HG02852 (cell line): ENCODE measurements at regions not wholly inside any gene's neighbourhood (a gene's known extent, or its start where the extent isn't known, plus 50 kb on each side); places are given as distances from the start of the nearest gene placed in this dataset.

Experiments
- ATAC-seq: cut with Tn5 transposase; IDR thresholded peaks from one replicate; pipeline ENCODE4 v1.9.1; 2021; ENCODE audit warnings: mild to moderate bottlenecking, moderate library complexity; ENCODE audit not compliant: unreplicated experiment

- peak; percentile 55 for ATAC-seq
These were observed 242.7 kb upstream of the HTR2A start for GRCh38 chr13:47139519-47139918.

GRCh38 chr13:47136504-47136941 is 239.7 kb upstream of the HTR2A start:
- no peak for ATAC-seq

GRCh38 chr13:47135800-47136503 is 239.1 kb upstream of the HTR2A start:
- no peak for ATAC-seq

GRCh38 chr13:47134939-47135489 is 238.2 kb upstream of the HTR2A start:
- no peak for ATAC-seq

- no peak for ATAC-seq
These were observed 236.2 kb upstream of the HTR2A start for GRCh38 chr13:47133011-47133445.

GRCh38 chr13:47129461-47129860 is 232.6 kb upstream of the HTR2A start:
- no peak for ATAC-seq

- no peak for ATAC-seq
These were observed 229.6 kb upstream of the HTR2A start for GRCh38 chr13:47126432-47126831.

GRCh38 chr13:47121092-47121763 is 224.4 kb upstream of the HTR2A start:
- ATAC-seq = no peak

GRCh38 chr13:47120282-47120681 is 223.4 kb upstream of the HTR2A start:
- no peak for ATAC-seq

GRCh38 chr13:47119575-47120235 is 222.9 kb upstream of the HTR2A start:
- ATAC-seq = no peak

- no peak for ATAC-seq
These were observed 220.4 kb upstream of the HTR2A start for GRCh38 chr13:47117268-47117667.

GRCh38 chr13:47114030-47114429 is 217.2 kb upstream of the HTR2A start:
- ATAC-seq = no peak

GRCh38 chr13:47112903-47113299 is 216.0 kb upstream of the HTR2A start:
- ATAC-seq = no peak

GRCh38 chr13:47112205-47112902 is 215.5 kb upstream of the HTR2A start:
- no peak for ATAC-seq

GRCh38 chr13:47111499-47111898 is 214.6 kb upstream of the HTR2A start:
- ATAC-seq = no peak

- ATAC-seq = no peak
These were observed 214.0 kb upstream of the HTR2A start for GRCh38 chr13:47110833-47111240.

GRCh38 chr13:47110141-47110540 is 213.3 kb upstream of the HTR2A start:
- ATAC-seq = no peak

GRCh38 chr13:47109028-47109427 is 212.2 kb upstream of the HTR2A start:
- no peak for ATAC-seq

GRCh38 chr13:47100214-47100853 is 203.5 kb upstream of the HTR2A start:
- peak; percentile 91 for ATAC-seq

- peak; percentile 92 for ATAC-seq
These were observed 198.0 kb upstream of the HTR2A start for GRCh38 chr13:47094734-47095434.
